M059J (cell line): ENCODE measurements at regions not wholly inside any gene's neighbourhood (a gene's known extent, or its start where the extent isn't known, plus 50 kb on each side); places are given as distances from the start of the nearest gene placed in this dataset.

Source experiments
- DNase-seq: peaks from one replicate; pipeline ENCODE4 v3.0.0-alpha.2; 2012; ENCODE audit warnings: low read depth

DNA sequence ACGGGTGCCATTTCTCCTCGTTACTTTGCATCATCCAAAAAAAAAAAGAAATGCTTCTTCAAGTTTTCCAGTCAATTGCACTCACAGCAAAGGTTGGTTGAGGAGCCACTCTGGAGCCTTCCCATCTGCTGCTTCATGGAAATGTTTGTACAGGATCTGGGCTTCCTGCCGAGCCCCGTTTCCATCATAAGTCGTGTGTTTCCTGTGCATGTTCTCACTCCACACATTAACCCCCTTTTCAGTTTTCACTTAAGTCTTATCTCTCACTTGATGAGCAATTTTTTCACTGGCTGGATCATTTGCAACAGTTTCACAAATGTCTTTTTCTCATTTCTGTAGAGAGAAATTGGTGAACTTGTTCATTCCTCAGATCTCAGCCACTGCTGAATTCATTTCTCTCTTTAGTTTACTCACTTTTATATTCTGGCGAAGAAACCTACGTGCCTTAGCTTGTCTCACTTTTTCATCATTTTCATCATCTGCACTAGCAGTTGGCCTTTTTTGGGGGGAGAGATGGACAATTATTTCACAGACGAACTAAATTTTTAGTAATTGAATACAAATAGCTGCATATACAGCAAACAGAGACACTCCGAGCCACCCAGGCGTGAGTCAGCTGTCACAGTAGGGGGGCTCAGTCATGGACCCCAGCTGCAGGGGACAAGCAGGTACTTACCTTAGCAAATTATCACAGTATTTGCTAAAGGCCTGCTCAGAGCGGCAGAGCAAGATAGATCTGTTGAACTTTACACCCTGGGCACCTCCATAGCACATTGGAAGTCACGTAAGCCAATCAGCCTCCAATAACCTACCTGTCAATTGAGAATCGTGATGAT lies 750.8 kb upstream of the ID2 start:
- DNase-seq = no peak

DNA sequence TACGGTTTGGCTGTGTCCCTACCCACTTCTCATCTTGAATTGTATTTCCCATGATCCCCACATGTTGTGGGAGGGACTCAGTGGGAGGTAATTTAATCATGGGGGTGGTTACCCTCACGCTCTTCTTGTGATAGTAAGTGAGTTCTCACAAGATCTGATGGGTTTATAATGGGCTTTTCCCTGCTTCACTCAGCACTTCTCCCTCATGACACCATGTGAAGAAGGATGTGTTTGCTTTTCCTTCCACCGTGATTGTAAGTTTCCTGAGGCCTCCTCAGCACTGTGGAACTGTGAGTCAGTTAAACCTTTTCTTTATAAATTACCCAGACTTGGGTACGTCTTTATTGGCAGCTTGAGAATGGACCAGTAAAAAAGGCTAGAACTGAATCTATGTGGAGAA lies 750.0 kb upstream of the ID2 start:
- no peak for DNase-seq

- DNase-seq = no peak
Observed at GRCh38 chr2:7933672-7934071, 748.2 kb upstream of the ID2 start.

GRCh38 chr2:7934476-7934875 lies 747.4 kb upstream of the ID2 start:
- DNase-seq = no peak

DNA sequence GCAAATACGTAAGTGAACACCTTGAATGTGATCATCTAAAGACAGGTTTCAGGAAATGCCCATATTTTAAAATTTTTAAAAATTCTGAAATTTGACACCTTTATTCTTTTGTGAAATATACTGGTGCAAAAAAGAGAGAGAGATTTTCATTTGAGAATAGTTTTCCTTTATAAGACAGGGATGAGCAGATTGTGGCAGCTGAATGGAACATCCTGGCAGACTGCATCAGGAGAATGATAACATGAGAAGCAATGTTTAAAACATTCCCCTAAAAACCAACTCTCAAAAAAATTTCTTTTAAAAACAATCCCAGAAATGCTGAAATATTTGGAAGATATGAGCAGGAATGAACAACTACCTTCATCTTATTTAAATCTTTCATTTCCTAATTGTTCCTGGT lies 744.8 kb upstream of the ID2 start:
- DNase-seq = no peak

DNA sequence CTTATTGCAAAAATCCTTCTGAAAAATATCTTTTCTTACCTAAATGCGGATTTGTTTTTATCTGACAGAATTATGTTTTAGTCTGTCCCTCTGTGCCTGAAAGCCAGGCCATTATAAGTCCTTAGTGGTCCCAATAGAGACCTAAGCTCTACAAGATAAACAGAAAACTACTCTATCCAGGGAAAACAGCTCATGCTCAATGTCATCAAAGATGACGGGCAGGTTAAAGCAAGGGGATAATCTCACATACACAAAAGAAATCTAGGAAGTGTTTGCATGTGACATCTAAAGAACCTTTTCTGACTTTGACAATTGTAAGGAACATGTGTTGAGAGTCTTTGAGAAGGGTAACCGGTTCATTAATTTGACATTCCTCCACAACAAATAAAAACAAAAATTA lies 741.1 kb upstream of the ID2 start:
- no peak for DNase-seq

- no peak for DNase-seq
Observed at GRCh38 chr2:7943446-7943845, 738.4 kb upstream of the ID2 start.

DNA sequence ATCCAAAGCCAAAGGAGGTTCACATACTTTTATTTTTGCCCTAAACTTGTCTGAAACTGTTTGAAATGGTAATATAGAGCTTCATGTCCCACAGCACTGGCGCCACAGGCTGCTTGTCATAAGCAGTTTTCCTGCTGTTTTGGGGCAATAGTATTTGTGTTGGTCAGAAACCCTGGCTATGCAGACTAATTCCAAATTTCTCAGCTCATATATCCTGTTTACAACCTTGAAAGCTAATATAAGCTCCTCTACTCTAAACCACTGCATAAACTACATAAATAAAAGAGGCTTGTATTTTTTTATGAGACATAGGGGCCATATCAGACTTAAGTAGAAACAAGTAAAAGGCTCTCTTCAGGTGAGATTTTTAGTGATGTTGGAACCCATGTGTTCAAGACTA lies 736.8 kb upstream of the ID2 start:
- no peak for DNase-seq

DNA sequence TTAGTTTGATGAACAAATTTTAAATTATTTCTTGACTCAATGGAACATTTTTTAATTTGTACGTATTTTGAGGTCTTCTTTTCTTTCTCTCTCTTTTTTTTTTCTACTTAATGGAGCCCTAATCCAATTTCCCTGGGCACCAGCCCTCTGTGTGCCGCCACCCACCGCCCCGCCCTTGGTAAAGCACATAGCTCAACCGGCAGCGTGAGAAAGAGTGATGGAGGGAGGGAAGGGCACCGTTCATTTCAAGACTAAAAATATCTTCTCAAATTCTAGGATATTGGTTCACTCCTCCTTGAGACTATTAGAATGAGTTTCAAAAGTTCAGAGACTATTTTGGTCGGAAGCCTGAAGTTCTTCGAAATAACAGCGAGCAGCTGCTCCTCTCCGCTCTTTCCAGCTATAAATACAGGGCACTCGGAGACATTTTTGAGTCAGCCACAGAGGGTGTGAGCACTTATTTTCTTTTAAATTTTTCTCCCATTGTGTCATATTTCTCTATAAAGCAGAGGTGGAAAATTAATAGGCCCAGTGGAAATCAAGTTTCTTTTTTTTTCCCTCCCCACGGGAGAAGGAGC lies 731.7 kb upstream of the ID2 start:
- no peak for DNase-seq

GRCh38 chr2:7951001-7951400 lies 730.9 kb upstream of the ID2 start:
- DNase-seq = no peak

- DNase-seq = no peak
Observed at GRCh38 chr2:7951490-7951889, 730.4 kb upstream of the ID2 start.

DNA sequence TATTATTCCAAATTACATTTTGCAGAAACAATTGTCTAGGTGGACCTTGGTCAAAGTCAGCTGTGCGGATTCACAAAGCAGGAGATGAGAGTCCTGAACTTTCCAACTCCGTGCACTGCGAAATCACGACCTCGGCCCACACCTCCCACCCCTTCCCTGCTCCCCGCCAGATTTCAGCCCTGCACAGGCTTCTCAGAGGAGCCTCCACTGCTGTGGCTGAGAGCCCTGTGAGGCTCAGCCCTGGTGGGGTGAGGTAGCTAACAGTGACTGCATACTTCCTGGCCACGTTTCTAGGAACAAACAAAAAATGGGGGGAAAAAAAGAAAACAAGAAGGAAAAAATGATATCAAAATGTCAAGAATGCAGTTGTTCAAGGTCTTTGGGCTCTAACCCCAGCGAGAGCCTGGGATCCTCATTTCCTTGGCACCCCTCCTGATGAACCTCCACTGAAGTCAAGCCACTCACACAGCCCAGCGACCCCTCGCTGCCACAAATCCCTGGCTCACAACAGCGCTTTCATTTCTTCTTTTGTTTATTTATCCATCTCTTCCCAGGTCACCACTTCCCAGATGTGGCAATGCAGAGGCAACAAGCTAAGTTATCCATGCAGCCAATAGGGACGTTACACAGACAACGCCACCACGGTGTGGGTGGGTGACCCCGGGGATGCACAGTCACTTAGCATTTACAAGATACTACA lies 729.7 kb upstream of the ID2 start:
- no peak for DNase-seq

- no peak for DNase-seq
Observed at GRCh38 chr2:7953195-7953594, 728.7 kb upstream of the ID2 start.

- no peak for DNase-seq
Observed at GRCh38 chr2:7954234-7954633, 727.6 kb upstream of the ID2 start.

GRCh38 chr2:7956126-7956689 lies 725.6 kb upstream of the ID2 start:
- DNase-seq = no peak

DNA sequence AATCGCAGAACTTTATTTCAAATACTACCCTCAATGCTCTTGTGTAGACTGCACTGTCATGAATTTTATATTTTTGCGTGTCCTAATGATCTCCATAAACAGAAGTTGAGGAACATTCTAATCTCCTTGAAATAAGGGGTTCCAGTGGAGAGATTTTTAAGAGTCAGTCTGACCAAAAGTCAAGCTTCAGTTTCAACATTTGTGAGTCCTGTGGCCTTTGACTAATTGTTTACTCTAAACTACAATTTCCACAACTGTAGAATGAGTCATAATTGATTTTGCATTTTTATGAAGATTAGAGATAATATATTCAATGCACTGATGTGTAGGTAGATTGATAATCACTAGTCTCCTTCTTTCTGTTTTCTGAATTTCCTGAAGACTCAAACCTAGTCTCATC lies 720.3 kb upstream of the ID2 start:
- DNase-seq = no peak

DNA sequence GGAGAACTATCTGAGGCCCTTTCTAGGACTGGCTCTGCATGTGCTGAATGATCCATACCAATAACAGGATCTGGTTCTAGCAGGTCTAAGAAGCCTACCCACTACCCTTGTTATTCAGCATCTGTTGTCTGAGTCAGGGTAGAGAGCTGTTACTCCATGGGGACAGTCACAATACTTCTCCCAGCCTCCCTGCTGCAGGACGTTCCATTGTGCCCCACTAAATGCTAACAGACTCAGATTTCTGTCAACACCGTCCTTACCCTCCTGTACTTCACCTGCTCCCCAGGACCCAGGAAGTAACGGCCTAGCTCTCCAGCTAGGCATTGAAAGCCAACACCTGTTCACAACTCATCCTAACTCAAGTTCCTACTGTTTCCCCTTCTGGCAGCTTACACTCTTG lies 719.7 kb upstream of the ID2 start:
- DNase-seq = no peak

DNA sequence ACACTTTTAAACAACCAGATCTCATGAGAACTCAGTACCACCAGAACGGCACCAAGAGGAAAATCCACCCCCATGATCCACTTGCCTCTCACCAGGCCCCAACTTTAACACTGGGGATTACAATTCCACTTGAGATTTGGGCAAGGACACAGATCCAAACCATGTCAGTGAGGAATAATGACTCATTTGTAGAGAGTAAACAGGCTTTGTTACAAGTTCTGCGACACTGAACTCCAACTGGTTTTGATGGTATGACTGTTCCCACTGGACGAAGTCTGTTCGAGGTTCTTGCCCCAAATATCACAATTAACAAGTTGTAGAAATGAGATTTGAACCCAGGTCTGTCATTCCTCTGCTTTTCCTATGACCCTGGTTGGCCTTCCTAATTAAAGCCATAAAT lies 718.1 kb upstream of the ID2 start:
- no peak for DNase-seq

GRCh38 chr2:7966032-7966431 lies 715.8 kb upstream of the ID2 start:
- no peak for DNase-seq

DNA sequence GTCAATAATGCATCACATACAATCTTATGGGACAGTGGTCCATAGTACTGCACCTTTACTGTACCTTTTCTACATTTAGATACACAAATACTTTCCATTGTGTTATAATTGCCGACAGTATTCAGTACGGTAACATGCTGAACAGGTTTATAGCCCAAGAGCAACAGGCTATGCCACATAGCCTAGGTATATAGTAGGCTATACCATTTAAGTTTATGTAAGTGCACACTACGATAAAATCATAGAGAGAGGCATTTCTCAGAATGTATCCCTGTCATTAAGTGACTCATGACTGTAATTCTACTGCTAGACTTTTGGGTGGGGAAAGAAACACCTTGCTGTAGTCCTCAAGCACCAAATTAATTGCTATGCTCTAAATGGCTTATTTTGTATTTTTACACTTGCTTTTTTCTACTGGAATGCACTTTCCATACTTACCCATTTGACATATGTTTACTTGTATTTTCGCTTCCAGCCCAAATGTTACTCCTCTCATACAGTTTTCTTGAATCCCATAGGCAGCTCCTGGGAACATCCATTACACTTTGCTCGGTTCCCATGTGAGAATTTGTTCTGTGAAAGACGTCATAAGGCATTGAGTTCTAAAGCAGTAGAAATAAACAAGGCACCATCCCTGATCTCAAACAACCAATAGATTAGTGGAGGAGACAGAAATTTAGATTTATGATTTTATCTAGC lies 714.0 kb upstream of the ID2 start:
- no peak for DNase-seq

DNA sequence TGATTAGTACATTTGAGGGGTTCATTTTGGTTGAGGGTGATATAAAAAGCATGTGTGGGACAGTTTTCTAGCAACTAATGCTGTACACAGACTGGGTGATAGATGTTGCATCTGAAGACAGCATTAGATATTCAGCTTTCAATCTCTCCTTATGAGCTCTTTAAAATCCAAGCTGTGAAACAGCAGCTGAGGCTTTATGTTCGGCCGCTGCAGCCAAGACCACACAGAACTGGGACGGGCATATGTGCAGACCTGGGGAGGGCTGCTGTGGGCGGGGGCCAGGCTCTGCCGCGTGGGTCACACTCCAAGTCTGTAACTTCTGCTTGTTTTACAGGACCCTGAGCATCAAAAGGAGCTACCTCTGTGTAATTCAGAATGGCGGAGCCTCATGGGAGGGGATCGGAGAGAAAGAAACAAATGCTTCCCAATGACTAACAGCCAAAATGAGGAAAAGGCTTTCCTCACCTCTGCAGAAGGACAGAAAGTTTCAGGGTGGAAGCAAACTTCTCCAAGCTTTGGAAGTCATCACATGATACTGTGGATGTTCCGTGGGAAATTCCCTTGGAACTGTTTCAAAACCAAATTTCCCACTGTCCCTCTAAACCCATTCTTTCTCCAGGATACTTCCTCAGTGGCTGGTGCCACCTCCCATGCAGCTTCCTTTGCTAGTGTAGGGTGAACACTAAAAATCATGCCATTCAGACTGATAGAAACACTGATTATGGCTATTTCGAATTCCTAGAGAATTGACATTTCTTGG lies 711.9 kb upstream of the ID2 start:
- DNase-seq = no peak

DNA sequence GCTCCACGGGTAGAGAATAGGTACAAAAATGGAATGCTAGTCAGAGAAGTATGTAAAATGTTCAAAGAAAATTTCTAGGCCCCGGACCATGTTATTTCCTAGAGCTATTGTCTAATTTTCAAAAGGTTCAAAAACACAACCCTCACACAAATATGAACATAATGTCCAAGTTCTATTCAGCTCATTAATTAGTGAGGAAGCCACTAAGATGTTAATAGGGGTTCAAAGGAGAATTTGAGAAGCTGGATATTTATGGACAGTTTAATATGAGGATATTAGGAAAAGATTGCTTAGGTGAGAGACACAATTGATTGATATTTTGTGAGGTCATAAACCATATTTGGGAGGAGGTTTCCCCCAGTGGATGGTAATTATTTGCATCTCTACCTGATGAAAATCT lies 710.6 kb upstream of the ID2 start:
- DNase-seq = no peak
